LNCAP (cell line): ENCODE measurements at regions not wholly inside any gene's neighbourhood (a gene's known extent, or its start where the extent isn't known, plus 50 kb on each side); places are given as distances from the start of the nearest gene placed in this dataset.

ENCODE experiments used
- TF ChIP-seq, protein P1 (sequence below): fragments of 450-650 bp; IDR thresholded peaks from 2 replicates; pipeline ENCODE4 v1.5.1; 2017; ENCODE audit warnings: mild to moderate bottlenecking

DNA sequence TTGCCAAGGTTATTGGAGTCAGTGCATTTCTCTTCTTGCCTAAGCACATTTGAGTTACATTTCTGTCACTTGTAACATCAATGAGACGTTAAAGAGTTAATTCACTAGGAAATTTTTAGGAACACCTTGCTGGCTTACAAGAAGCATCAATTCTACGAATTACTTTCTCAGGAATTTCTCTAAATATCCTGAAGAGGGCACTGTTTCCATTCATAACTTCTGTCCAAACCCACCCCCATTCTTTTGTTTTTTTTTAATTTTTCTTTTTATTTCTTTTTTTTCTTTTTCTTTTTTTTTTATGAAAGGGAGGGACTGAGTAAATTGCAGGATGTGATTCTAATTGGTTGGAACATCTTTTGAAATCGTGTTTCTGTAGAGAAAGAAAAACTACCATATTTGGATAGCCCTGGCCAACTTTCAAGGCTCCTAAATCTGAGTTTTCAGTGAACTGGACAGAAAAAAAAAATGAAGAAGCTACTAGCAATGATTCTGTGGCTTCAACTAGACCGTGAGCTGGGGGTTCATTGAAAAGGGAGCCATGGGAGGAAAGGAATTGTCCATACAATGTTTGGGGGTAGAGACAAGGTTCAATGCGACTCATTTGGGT, 285.3 kb downstream of the DAD1 start:
- TF ChIP-seq, protein P1, sequence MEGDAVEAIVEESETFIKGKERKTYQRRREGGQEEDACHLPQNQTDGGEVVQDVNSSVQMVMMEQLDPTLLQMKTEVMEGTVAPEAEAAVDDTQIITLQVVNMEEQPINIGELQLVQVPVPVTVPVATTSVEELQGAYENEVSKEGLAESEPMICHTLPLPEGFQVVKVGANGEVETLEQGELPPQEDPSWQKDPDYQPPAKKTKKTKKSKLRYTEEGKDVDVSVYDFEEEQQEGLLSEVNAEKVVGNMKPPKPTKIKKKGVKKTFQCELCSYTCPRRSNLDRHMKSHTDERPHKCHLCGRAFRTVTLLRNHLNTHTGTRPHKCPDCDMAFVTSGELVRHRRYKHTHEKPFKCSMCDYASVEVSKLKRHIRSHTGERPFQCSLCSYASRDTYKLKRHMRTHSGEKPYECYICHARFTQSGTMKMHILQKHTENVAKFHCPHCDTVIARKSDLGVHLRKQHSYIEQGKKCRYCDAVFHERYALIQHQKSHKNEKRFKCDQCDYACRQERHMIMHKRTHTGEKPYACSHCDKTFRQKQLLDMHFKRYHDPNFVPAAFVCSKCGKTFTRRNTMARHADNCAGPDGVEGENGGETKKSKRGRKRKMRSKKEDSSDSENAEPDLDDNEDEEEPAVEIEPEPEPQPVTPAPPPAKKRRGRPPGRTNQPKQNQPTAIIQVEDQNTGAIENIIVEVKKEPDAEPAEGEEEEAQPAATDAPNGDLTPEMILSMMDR = peak; percentile 65

- TF ChIP-seq, protein P1 = no peak
Measured at GRCh38 chr14:22300646-22301045, 288.4 kb downstream of the DAD1 start.

- TF ChIP-seq, protein P1 = no peak
Measured at GRCh38 chr14:22297376-22297775, 291.6 kb downstream of the DAD1 start.

DNA sequence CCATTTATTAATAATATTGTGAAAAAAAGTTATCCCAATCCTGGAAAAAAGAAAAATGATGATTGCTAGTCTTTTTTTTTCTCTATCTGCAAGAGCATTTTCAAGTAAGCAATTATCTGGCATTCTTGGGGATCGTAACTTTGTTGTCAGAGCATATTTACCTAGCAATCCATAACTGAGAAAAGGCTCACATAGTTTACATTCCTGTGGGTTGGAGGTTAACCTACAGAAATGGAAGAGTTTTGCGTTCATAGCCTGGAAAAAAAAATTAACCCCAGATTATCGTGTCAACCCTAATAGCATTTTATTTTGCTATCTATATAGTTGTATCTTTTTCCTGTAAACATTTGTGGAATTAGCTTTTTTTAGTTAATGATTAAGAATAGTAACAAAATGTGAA, 292.3 kb downstream of the DAD1 start:
- TF ChIP-seq, protein P1 = no peak

- TF ChIP-seq, protein P1 = no peak
Measured at GRCh38 chr14:22296088-22296487, 292.9 kb downstream of the DAD1 start.

GRCh38 chr14:22291406-22291805, 297.6 kb downstream of the DAD1 start:
- TF ChIP-seq, protein P1 = no peak

GRCh38 chr14:22289570-22289969, 299.5 kb downstream of the DAD1 start:
- TF ChIP-seq, protein P1 = no peak

- TF ChIP-seq, protein P1 = no peak
Measured at GRCh38 chr14:22285991-22286390, 303.0 kb downstream of the DAD1 start.
